Right atrium auricular region (tissue), 2 donors: ENCODE measurements at regions not wholly inside any gene's neighbourhood (a gene's known extent, or its start where the extent isn't known, plus 50 kb on each side); places are given as distances from the start of the nearest gene placed in this dataset.

Experiments
- DNase-seq: peaks from one replicate; pipeline ENCODE4 v3.0.0-alpha.2; 2019; ENCODE audit warnings: low spot score
- H3K27ac ChIP-seq, 2 donors: fragments of 200-600 bp; sonication (generic); 1 replicate in 1 of 2; 2 replicates in 1 of 2; pipeline ENCODE4 v1.5.1; 2016 to 2019
- H3K27me3 ChIP-seq, 2 donors: fragments of 200-600 bp; sonication (generic); one replicate each; pipeline versions ENCODE4 v1.5.1 to v1.6.0; 2017 to 2019
- H3K36me3 ChIP-seq: fragments of 200-600 bp; sonication (generic); one replicate; pipeline ENCODE4 v1.5.1; 2016
- H3K4me1 ChIP-seq, 2 donors: fragments of 200-600 bp; sonication (generic); one replicate each; pipeline versions ENCODE4 v1.5.1 to v1.6.0; 2017 to 2019
- H3K4me3 ChIP-seq, 2 donors: fragments of 200-600 bp; sonication (generic); 1 replicate in 1 of 2; 2 replicates in 1 of 2; pipeline ENCODE4 v1.5.1; 2017 to 2019; ENCODE audit warnings: mild to moderate bottlenecking in 1 of 2, moderate library complexity in 1 of 2
- H3K9me3 ChIP-seq, 2 donors: fragments of 200-600 bp; sonication (generic); one replicate each; pipeline ENCODE4 v1.5.1; 2019
- TF ChIP-seq, protein P1 (sequence below), 2 donors: fragments of 200-600 bp; sonication (generic); IDR thresholded peaks; one replicate each; pipeline ENCODE4 v1.5.1; 2019; ENCODE audit warnings: antibody characterized with exemption in 2 of 2

DNA sequence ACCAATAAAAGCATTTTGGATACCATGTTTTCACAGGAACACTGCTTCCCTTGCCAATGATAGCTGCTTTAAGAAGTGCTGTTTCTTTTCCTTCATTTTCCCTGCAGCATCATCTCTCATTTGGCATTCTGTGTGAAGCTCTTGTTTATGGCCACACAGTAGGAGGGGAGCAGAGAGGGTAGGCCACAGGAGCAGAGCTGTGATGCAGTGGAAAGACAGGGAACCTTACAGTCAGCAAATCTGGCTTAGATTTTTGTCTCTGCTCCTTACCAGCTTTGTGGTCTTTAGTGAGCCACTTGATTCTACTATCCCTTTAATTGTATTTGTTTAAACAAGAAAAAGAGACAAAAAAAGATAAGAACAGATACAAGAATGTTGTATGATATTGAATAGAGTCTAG, 138.7 kb downstream of the RPL22L1 start:
- no peaks in the 10 kb centered on the region for H3K9me3 ChIP-seq
- no peak overlapping the region for H3K27ac ChIP-seq
- no peaks in the 10 kb centered on the region for H3K27me3 ChIP-seq
- no peaks in the 10 kb centered on the region for H3K4me1 ChIP-seq
- no peak overlapping the region for H3K4me3 ChIP-seq
- no peaks in the 10 kb centered on the region for H3K36me3 ChIP-seq
- DNase-seq, result no peak
- TF ChIP-seq, protein P1, sequence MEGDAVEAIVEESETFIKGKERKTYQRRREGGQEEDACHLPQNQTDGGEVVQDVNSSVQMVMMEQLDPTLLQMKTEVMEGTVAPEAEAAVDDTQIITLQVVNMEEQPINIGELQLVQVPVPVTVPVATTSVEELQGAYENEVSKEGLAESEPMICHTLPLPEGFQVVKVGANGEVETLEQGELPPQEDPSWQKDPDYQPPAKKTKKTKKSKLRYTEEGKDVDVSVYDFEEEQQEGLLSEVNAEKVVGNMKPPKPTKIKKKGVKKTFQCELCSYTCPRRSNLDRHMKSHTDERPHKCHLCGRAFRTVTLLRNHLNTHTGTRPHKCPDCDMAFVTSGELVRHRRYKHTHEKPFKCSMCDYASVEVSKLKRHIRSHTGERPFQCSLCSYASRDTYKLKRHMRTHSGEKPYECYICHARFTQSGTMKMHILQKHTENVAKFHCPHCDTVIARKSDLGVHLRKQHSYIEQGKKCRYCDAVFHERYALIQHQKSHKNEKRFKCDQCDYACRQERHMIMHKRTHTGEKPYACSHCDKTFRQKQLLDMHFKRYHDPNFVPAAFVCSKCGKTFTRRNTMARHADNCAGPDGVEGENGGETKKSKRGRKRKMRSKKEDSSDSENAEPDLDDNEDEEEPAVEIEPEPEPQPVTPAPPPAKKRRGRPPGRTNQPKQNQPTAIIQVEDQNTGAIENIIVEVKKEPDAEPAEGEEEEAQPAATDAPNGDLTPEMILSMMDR (IDR thresholded peaks at IDR 0.05), result no peak

GRCh38 chr3:170730071-170730812, 139.8 kb downstream of the RPL22L1 start:
- Histone ChIP-seq H3K27ac (peak overlapping the region in 1 of 2 donors; percentile 9), H3K27me3 (no peaks in the 10 kb centered on the region), H3K4me3 (no peak overlapping the region), H3K4me1 (no peaks in the 10 kb centered on the region), H3K9me3 (no peaks in the 10 kb centered on the region), H3K36me3 (no peaks in the 10 kb centered on the region)
- no peak for DNase-seq
- TF ChIP-seq, protein P1 (IDR thresholded peaks at IDR 0.05), result no peak

- Histone ChIP-seq H3K4me1 (no peaks in the 10 kb centered on the region), H3K4me3 (no peak overlapping the region), H3K27me3 (no peaks in the 10 kb centered on the region), H3K27ac (no peak overlapping the region), H3K9me3 (no peaks in the 10 kb centered on the region), H3K36me3 (no peaks in the 10 kb centered on the region)
- TF ChIP-seq, protein P1 (IDR thresholded peaks at IDR 0.05), result no peak
- no peak for DNase-seq
Observed at GRCh38 chr3:170728181-170728580, 141.8 kb downstream of the RPL22L1 start.

GRCh38 chr3:170727754-170728153, 141.9 kb upstream of the SLC7A14 start:
- Histone ChIP-seq H3K4me3 (no peak overlapping the region), H3K27ac (peak overlapping the region; percentile 40 to 62), H3K4me1 (no peaks in the 10 kb centered on the region), H3K9me3 (no peaks in the 10 kb centered on the region), H3K27me3 (no peaks in the 10 kb centered on the region), H3K36me3 (no peaks in the 10 kb centered on the region)
- TF ChIP-seq, protein P1 (IDR thresholded peaks at IDR 0.05), result no peak
- no peak for DNase-seq

- no peaks in the 10 kb centered on the region for H3K36me3 ChIP-seq
- no peaks in the 10 kb centered on the region for H3K4me1 ChIP-seq
- TF ChIP-seq, protein P1 (IDR thresholded peaks at IDR 0.05), result no peak
- no peaks in the 10 kb centered on the region for H3K9me3 ChIP-seq
- H3K4me3 ChIP-seq, result no peak overlapping the region
- peak overlapping the region; percentile 40 to 62 for H3K27ac ChIP-seq
- no peaks in the 10 kb centered on the region for H3K27me3 ChIP-seq
- DNase-seq, result no peak
Observed at GRCh38 chr3:170726976-170727661, 141.2 kb upstream of the SLC7A14 start.
